IMR-90 (cell line): ENCODE measurements at regions not wholly inside any gene's neighbourhood (a gene's known extent, or its start where the extent isn't known, plus 50 kb on each side); places are given as distances from the start of the nearest gene placed in this dataset.

ENCODE experiments used
- ATAC-seq: fragments of 200-7000 bp; cut with Tn5 transposase; 2 replicates; pipeline ENCODE4 v1.9.1; 2020; ENCODE audit warnings: low read depth, mild to moderate bottlenecking, moderate library complexity
- BruUV-seq: library from RNA; stranded (reverse); fragments of 400-500 nt; replicated peaks from 2 replicates; lab custom pipeline; 2021; lab: Mats Ljungman, UMichigan
- CTCF ChIA-PET: fragments of 300-600 bp; formaldehyde crosslinking; extraction: SDS; loops from one replicate; lab custom pipeline; 2021; ENCODE audit warnings: antibody characterized with exemption; lab: Yijun Ruan, JAX
- POLR2A ChIA-PET: fragments of 300-600 bp; sonication (Branson Sonifier 250); formaldehyde crosslinking; loops from one replicate; lab custom pipeline; 2022; ENCODE audit warnings: antibody characterized with exemption; ENCODE audit not compliant: unreplicated experiment; lab: Charles Lee
- DNase-seq: peaks from one replicate; pipeline ENCODE4 v3.0.0; 2013
- H2AFZ ChIP-seq: replicated peaks from 2 replicates; pipeline ENCODE3; 2013; ENCODE audit warnings: low read length, mild to moderate bottlenecking; ENCODE audit not compliant: poor library complexity
- H2AK5ac ChIP-seq: 2 replicates; pipeline ENCODE4 v1.6.1; 2013; ENCODE audit warnings: low read depth, low read length, inconsistent platforms
- H2AK9ac ChIP-seq: replicated peaks from 2 replicates; pipeline ENCODE3; 2013; ENCODE audit warnings: mild to moderate bottlenecking, low read depth, low read length, moderate library complexity; ENCODE audit not compliant: poor library complexity
- H2BK120ac ChIP-seq: 2 replicates; pipeline ENCODE4 v1.6.1; 2013; ENCODE audit warnings: low read depth, low read length, inconsistent platforms
- H2BK15ac ChIP-seq: 3 replicates; pipeline ENCODE4 v1.6.1; 2013; ENCODE audit warnings: low read depth, low read length, inconsistent platforms
- H2BK20ac ChIP-seq: 2 replicates; pipeline ENCODE4 v1.6.1; 2013; ENCODE audit warnings: low read depth, mild to moderate bottlenecking, inconsistent platforms, low read length, moderate library complexity
- H2BK5ac ChIP-seq: 2 replicates; pipeline ENCODE4 v1.6.1; 2013; ENCODE audit warnings: mild to moderate bottlenecking, low read depth, low read length, inconsistent platforms; ENCODE audit not compliant: poor library complexity, severe bottlenecking
- H3K14ac ChIP-seq: replicated peaks from 2 replicates; pipeline ENCODE4 v1.6.1; 2013; ENCODE audit warnings: low read depth, low read length, inconsistent platforms
- H3K18ac ChIP-seq: 2 replicates; pipeline ENCODE4 v1.6.1; 2013; ENCODE audit warnings: low read depth, low read length, control low read depth
- H3K23ac ChIP-seq: 2 replicates; pipeline ENCODE4 v1.6.1; 2013; ENCODE audit warnings: low read depth, low read length, inconsistent platforms
- H3K27ac ChIP-seq: 2 replicates; pipeline ENCODE4 v1.5.1; 2013; ENCODE audit warnings: mild to moderate bottlenecking, control low read depth, low read length; ENCODE audit not compliant: insufficient read depth
- H3K27me3 ChIP-seq: 2 replicates; pipeline ENCODE4 v1.6.1; 2013; ENCODE audit warnings: low read length; ENCODE audit not compliant: control insufficient read depth, insufficient read depth
- H3K36me3 ChIP-seq: 2 replicates; pipeline ENCODE4 v1.6.1; 2013; ENCODE audit warnings: low read length, mixed read lengths; ENCODE audit not compliant: control insufficient read depth, insufficient read depth
- H3K4ac ChIP-seq: 2 replicates; pipeline ENCODE4 v1.6.1; 2013; ENCODE audit warnings: low read depth, low read length, inconsistent platforms
- H3K4me1 ChIP-seq: 2 replicates; pipeline ENCODE4 v1.6.1; 2013; ENCODE audit warnings: low read length, mixed read lengths; ENCODE audit not compliant: control insufficient read depth, insufficient read depth
- H3K4me2 ChIP-seq: 2 replicates; pipeline ENCODE4 v1.6.1; 2013; ENCODE audit warnings: low read depth, mild to moderate bottlenecking, control low read depth, low read length, moderate library complexity
- H3K4me3 ChIP-seq: 2 replicates; pipeline ENCODE4 v1.5.1; 2013; ENCODE audit warnings: low read depth, mild to moderate bottlenecking, control low read depth, low read length, moderate library complexity; ENCODE audit not compliant: insufficient read depth
- H3K56ac ChIP-seq: 2 replicates; pipeline ENCODE4 v1.6.1; 2013; ENCODE audit warnings: low read length, inconsistent platforms; ENCODE audit not compliant: insufficient read depth; ENCODE audit errors: extremely low read depth
- H3K79me1 ChIP-seq, 2 experiments: 2 replicates each; pipeline ENCODE4 v1.6.1; 2013; ENCODE audit warnings: low read length in 2 of 2, inconsistent platforms in 1 of 2, low read depth in 1 of 2
- H3K9ac ChIP-seq: 2 replicates; pipeline ENCODE4 v1.6.1; 2013; ENCODE audit warnings: low read depth, low read length, control low read depth
- H3K9me1 ChIP-seq: 2 replicates; pipeline ENCODE4 v1.6.1; 2013; ENCODE audit warnings: low read length, inconsistent platforms; ENCODE audit not compliant: insufficient read depth
- H3K9me3 ChIP-seq: 2 replicates; pipeline ENCODE4 v1.6.1; 2013; ENCODE audit warnings: low read length; ENCODE audit not compliant: control insufficient read depth, insufficient read depth
- H4K20me1 ChIP-seq: 2 replicates; pipeline ENCODE4 v1.6.1; 2013; ENCODE audit warnings: low read length, inconsistent platforms; ENCODE audit not compliant: insufficient read depth
- H4K5ac ChIP-seq: 2 replicates; pipeline ENCODE4 v1.6.1; 2013; ENCODE audit warnings: mild to moderate bottlenecking, low read depth, low read length, control low read depth
- H4K8ac ChIP-seq, 2 experiments: 2 replicates each; pipeline ENCODE4 v1.6.1; 2013; ENCODE audit warnings: low read depth in 2 of 2, low read length in 2 of 2, control low read depth in 1 of 2, inconsistent platforms in 1 of 2
- H4K91ac ChIP-seq: 2 replicates; pipeline ENCODE4 v1.6.1; 2013; ENCODE audit warnings: low read depth, low read length, inconsistent platforms; ENCODE audit not compliant: insufficient read depth
- WGBS, 2 experiments: methylation state at CpG; one replicate each; pipeline versions ENCODE4 v1.1.5 to v1.1.7; 2013; ENCODE audit warnings: missing lambda C conversion rate in 2 of 2; ENCODE audit not compliant: insufficient read length in 1 of 2; ENCODE audit errors: extremely low coverage in 2 of 2; 5-methylcytosine and 5-hydroxymethylcytosine counted together
- dilution Hi-C: fragments of 300-500 bp; cut with HindIII; formaldehyde crosslinking; loops from one replicate; pipeline ENCODE4 v1.14.3; 2018; ENCODE audit warnings: low sequenced_read_pairs; ENCODE audit not compliant: unreplicated experiment
- in situ Hi-C: fragments of 300-500 bp; cut with MboI; formaldehyde crosslinking; loops from 3 replicates; pipeline ENCODE4 v1.14.3; 2019; ENCODE audit warnings: low sequenced_read_pairs, inconsistent platforms, mixed read lengths
- intact Hi-C: fragments of 100-400 bp; cut with micrococcal nuclease; formaldehyde crosslinking; loops from 2 replicates; pipeline ENCODE4 v1.10.0; 2022
- TF ChIP-seq, protein P1 (sequence below): fragments of 150-350 bp; IDR thresholded peaks from 2 replicates; pipeline ENCODE4 v1.6.1; 2017; ENCODE audit warnings: mild to moderate bottlenecking, antibody characterized with exemption, low read length, low read depth

DNA sequence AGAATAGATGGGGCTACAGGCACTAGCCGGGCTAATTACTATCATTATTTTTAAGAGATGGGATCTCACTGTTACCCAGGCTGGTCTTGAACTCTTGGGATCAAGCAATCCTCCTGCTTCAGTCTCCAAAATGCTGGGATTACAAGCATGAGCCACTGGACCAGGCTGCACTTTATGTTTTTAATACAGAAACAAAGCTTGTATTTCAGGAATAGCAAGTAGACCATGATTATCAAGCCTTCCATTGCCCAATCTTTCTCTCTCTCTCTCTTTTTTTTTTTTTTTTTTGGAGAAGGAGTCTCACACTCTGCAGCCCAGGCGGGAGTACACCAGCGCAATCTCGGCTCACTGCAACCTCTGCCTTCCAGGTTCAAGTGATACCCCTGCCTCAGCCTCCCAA is 75.4 kb downstream of the MDH2 start:
- Histone ChIP-seq H4K91ac (no peak overlapping the region), H2AK5ac (no peak overlapping the region), H3K27ac (no peak overlapping the region), H4K5ac (no peak overlapping the region), H3K79me1 (no peaks in the 10 kb centered on the region), H3K4me2 (no peak overlapping the region), H3K4me3 (no peak overlapping the region), H3K56ac (no peak overlapping the region), H2AK9ac (no peak overlapping the region), H3K23ac (no peak overlapping the region), H2BK5ac (no peak overlapping the region), H3K4me1 (no peaks in the 10 kb centered on the region), H3K9me1 (no peaks in the 10 kb centered on the region), H2AFZ (no peak overlapping the region), H3K4ac (no peak overlapping the region), H4K20me1 (no peaks in the 10 kb centered on the region), H2BK20ac (no peak overlapping the region), H3K14ac (no peak overlapping the region), H3K36me3 (no peaks in the 10 kb centered on the region), H2BK120ac (no peak overlapping the region), H4K8ac (no peak overlapping the region), H3K18ac (no peak overlapping the region), H3K9ac (no peak overlapping the region), H3K27me3 (no peaks in the 10 kb centered on the region), H3K9me3 (no peaks in the 10 kb centered on the region), H2BK15ac (no peak overlapping the region)
- ATAC-seq, result no peak
- intact Hi-C loops (no loop called here), in situ Hi-C loops (no loop called here), dilution Hi-C loops (no loop called here)
- DNase-seq, result no peak
- TF ChIP-seq, protein P1, sequence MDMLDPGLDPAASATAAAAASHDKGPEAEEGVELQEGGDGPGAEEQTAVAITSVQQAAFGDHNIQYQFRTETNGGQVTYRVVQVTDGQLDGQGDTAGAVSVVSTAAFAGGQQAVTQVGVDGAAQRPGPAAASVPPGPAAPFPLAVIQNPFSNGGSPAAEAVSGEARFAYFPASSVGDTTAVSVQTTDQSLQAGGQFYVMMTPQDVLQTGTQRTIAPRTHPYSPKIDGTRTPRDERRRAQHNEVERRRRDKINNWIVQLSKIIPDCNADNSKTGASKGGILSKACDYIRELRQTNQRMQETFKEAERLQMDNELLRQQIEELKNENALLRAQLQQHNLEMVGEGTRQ, result no peak
- no TSS peak for BruUV-seq
- POLR2A ChIA-PET, result interaction anchor here (0.6 kb wide), 1 partner anchor 185 kb away, joined by 14 read pairs; no protein-coding TSS in a partner anchor
- no CpG with 5 or more reads among the region's 4 CpGs for WGBS, 2 experiments
- CTCF ChIA-PET, result no interaction called here
